HG03103 (cell line): ENCODE measurements at regions not wholly inside any gene's neighbourhood (a gene's known extent, or its start where the extent isn't known, plus 50 kb on each side); places are given as distances from the start of the nearest gene placed in this dataset.
A peak's percentile ranks its signal among the peaks of the same experiment; 100 is the strongest.
"Not testable (repeated sequence)": the region's sequence is repeated elsewhere in the genome, so short reads cannot be mapped to it uniquely, and the experiment has no call there.

Experiments used
- ATAC-seq: cut with Tn5 transposase; IDR thresholded peaks from one replicate; pipeline ENCODE4 v1.9.1; 2021; ENCODE audit warnings: low read depth; ENCODE audit not compliant: unreplicated experiment

DNA sequence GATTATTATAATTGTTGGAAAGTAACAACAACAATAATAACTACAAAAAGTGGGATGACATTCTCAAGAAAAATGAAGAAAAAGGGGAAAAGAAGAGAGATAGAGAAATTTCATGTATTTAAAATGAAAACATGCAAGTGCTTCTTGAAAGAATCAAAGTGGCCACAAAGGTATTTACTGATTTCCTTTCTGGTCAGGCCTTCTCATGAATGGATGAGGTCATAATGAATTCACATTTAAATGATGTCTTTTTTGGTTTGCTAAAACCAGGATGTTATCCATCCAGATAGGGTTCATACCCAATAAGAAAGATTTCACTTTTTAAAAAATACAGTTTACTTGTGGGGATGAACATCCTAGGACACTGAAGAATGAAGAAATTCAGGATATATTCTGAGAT lies 446.4 kb upstream of the PTGER4 start:
- ATAC-seq: no peak

- no peak for ATAC-seq
Observed at GRCh38 chr5:40227931-40228330, 451.8 kb upstream of the PTGER4 start.

DNA sequence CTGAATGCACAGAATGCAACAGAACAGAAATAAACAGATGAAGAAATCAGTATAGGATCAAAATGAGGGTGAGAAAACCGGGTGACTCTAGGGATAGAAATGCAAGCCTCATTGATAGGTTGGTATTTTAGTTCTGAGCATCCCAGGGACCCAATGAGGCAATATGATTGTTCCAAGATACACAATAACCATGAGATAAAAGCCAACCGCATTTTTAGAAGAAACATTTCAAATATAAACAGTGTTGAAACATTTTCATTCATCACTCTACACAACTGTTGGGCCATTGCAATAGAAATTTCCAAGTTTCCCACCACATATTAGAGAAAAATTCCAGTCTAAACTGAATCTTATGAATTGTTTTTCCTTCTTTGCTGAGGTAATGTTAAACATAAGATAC lies 452.3 kb upstream of the PTGER4 start:
- ATAC-seq: no peak

- no peak for ATAC-seq
Observed at GRCh38 chr5:40226906-40227305, 452.8 kb upstream of the PTGER4 start.

DNA sequence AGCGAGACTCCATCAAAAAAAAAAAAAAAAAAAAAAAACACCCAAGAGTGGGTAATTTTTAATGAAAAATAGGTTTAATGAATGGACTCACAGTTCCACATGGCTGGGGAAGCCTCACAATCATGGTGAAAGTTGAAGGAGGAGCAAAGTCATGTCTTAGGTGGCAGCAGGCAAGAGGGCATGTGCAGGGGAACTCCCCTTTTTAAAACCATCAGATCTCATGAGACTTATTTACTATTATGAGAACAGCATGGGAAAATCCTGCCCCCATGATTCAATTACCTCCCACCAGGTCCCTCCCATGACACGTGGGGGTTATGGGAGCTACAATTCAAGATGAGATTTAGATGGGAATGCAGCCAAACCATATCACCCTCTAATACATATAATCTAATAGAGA lies 454.6 kb upstream of the PTGER4 start:
- ATAC-seq: not testable (repeated sequence)

DNA sequence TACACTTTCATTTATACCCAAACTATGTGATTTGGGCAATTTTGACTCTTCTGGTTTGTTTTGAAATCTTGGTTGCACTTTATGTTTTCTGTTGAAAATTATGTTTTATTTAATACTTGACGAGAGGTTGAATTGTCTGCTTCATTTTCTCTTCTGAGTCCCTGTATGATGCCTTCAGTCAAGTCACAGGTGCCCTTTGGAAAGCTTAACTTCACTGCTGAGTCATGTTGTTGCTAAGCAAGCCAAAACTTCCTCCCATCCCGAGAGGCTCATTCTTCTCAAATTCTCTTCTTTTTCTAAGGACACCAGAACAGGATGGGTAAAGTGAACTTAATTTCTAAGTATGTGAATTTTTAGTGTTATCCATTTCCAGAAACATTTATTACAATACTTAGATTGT lies 455.3 kb upstream of the PTGER4 start:
- peak; percentile 21 for ATAC-seq

DNA sequence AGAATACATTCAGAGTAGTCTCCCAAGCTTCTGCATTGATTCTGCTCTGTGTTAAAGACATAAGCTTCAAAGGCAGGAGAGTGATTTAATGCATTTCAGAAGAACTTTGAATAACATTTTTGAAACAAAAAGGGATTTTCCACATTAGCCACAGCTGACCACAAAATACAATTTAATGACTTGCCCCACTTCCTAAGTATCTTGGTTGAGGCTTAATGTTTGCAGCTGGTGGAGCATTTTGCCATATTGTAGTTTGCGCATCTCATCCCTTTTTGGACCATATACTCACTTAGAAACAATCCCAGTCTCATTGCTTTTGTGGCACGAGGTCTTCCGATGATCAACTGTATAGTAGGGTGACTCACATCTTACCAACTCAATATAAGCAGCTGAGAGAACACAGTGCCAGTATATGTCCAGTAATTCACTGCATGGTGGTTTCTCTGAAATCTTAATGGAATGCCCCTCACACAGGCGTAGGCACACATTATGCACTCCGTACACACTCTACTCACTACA lies 455.8 kb upstream of the PTGER4 start:
- ATAC-seq: peak; percentile 47

- ATAC-seq: no peak
Observed at GRCh38 chr5:40221796-40222195, 457.9 kb upstream of the PTGER4 start.

- ATAC-seq: no peak
Observed at GRCh38 chr5:40221255-40221654, 458.5 kb upstream of the PTGER4 start.

DNA sequence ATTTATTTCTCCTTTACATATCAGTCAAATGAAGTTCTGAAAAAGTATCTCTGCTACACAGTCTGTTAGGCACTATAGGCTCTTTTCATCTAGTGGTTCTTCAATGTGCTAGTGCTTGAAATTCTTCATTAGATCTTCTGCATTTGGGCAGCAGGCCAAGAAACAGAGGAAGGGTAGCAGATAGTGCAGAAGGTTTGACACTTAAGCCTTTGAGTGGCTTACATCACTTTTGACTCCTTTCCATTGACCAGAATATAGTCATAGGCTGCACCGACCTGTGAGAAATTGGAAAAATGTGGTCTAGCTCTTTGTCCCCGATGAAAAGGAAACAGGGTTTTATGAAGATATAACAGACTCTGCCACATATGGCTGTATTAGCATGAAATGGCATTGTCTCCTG lies 459.5 kb upstream of the PTGER4 start:
- no peak for ATAC-seq

GRCh38 chr5:40217553-40217952 lies 462.2 kb upstream of the PTGER4 start:
- no peak for ATAC-seq

DNA sequence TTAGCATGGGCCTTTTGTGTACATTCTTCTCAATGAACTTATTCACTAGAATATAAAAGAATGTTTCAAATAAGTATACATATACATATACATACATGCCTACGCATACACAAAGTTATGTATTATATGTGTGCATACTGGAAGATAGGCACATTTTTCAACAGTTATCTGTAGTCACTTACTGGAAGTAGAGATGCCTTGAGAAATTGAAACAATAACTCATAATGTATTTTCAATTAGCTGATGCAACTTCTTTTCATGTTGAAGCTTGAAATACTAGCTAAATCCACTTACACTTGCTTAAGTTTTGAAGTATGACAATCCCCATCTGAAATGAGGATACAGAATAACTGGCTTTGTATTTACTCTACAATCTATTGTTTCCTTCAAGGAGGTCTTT lies 469.0 kb upstream of the PTGER4 start:
- no peak for ATAC-seq

GRCh38 chr5:40206030-40206429 lies 473.7 kb upstream of the PTGER4 start:
- no peak for ATAC-seq

- no peak for ATAC-seq
Observed at GRCh38 chr5:40204144-40204543, 475.6 kb upstream of the PTGER4 start.

DNA sequence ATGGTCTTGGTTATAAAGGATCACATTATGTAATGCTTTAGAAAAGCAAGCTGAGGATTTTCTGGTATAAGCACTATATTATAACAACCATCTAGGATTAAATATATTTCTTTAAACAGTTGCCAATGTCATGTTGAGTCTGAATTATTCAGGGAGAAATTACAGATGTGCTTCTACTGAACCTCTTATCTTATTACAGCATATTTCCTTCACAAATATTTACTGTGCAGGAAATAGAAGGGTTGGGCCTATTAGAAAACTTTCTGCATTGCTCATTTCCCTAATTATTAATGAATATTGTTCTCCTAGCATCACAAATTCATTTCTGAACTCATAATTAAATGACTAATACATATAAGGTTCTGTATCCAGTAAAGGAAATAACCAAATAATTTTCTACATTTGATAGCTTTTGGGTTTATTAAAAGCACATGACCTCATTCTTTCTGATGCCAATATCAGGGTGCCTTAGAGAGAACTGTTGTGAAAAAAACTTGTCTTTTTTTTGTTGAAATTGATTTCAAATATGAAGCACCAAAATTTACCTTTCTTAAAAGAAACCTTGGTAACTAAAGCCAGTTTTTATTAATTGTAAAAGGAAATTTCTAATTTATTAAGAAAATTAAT lies 476.8 kb upstream of the PTGER4 start:
- ATAC-seq: no peak

DNA sequence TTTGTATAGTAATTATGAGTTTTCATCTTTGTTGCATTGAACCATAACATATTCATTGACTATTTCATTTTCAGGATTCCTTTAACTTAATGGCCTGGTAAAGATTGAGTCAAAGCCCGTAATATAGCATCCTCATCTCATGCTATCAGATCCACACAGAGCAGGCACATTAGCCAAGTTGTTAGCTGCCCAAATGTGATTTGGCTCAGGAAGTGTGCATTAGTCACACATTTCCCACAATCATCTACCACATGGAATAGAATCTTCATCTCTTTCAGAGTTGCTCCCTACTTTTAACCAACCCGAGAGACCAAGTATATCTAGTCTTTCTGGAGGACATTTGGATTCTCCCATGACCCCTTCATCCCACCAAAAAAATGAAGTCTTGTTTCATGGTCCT lies 481.0 kb upstream of the PTGER4 start:
- no peak for ATAC-seq

- ATAC-seq: not testable (repeated sequence)
Observed at GRCh38 chr5:40195574-40195973, 484.1 kb upstream of the PTGER4 start.

DNA sequence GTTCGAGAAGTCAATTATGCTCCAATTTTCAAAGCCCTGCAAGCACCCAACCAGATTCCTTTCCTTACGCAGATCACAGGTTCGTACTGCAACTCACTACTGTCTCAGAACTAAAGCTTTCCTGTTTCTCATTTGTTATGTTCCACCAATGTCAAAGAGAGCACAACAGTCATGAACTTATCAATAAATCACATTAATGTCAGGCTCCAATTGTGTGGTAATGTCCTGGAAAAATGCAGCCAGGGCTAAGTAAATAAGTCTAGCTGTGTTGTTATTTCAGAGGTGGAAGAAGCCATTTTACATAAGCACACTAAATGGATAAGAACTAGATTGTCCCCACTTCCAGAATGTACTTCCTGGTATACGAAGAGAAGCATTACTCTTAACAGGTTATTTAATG lies 488.6 kb upstream of the PTGER4 start:
- no peak for ATAC-seq

- no peak for ATAC-seq
Observed at GRCh38 chr5:40172721-40173120, 507.0 kb upstream of the PTGER4 start.

GRCh38 chr5:40171971-40172370 lies 507.7 kb upstream of the PTGER4 start:
- no peak for ATAC-seq

- ATAC-seq: no peak
Observed at GRCh38 chr5:40167283-40167682, 512.4 kb upstream of the PTGER4 start.

- no peak for ATAC-seq
Observed at GRCh38 chr5:40166802-40167201, 512.9 kb upstream of the PTGER4 start.
